Stimulated activated CD4-positive, alpha-beta T cell treated with anti-CD3 and anti-CD28 coated beads, Interleukin-15, amount 100 ng/mL, for 24 hours (primary cell): ENCODE measurements at regions not wholly inside any gene's neighbourhood (a gene's known extent, or its start where the extent isn't known, plus 50 kb on each side); places are given as distances from the start of the nearest gene placed in this dataset.

Source experiments
- DNase-seq: peaks from one replicate; pipeline ENCODE4 v3.0.0-alpha.2; 2020

- no peak for DNase-seq
These were observed 53.8 kb downstream of the ADM start for GRCh38 chr11:10358696-10359095.

- DNase-seq: no peak
These were observed 54.3 kb downstream of the ADM start for GRCh38 chr11:10359171-10359570.

GRCh38 chr11:10360835-10361234 is 56.0 kb downstream of the ADM start:
- no peak for DNase-seq

- DNase-seq: no peak
These were observed 60.2 kb downstream of the ADM start for GRCh38 chr11:10365045-10365444.

- DNase-seq: peak; percentile 81
These were observed 61.9 kb downstream of the ADM start for GRCh38 chr11:10366568-10367331.

- DNase-seq: no peak
These were observed 67.2 kb downstream of the ADM start for GRCh38 chr11:10371926-10372641.

- DNase-seq: no peak
These were observed 68.5 kb downstream of the ADM start for GRCh38 chr11:10373340-10373739.

- DNase-seq: no peak
These were observed 69.1 kb downstream of the ADM start for GRCh38 chr11:10373929-10374328.

GRCh38 chr11:10374386-10374785 is 69.5 kb downstream of the ADM start:
- no peak for DNase-seq

- no peak for DNase-seq
These were observed 70.6 kb downstream of the ADM start for GRCh38 chr11:10375280-10375971.

GRCh38 chr11:10376061-10376460 is 71.2 kb downstream of the ADM start:
- no peak for DNase-seq

GRCh38 chr11:10377183-10377582 is 72.3 kb downstream of the ADM start:
- no peak for DNase-seq

- no peak for DNase-seq
These were observed 73.5 kb downstream of the ADM start for GRCh38 chr11:10378362-10378761.

- DNase-seq: no peak
These were observed 74.1 kb downstream of the ADM start for GRCh38 chr11:10379022-10379421.

GRCh38 chr11:10379426-10379825 is 74.6 kb downstream of the ADM start:
- no peak for DNase-seq

GRCh38 chr11:10379871-10380568 is 75.0 kb upstream of the AMPD3 start:
- no peak for DNase-seq

GRCh38 chr11:10380921-10381320 is 74.1 kb upstream of the AMPD3 start:
- no peak for DNase-seq

GRCh38 chr11:10381736-10382135 is 73.3 kb upstream of the AMPD3 start:
- DNase-seq: no peak

GRCh38 chr11:10382518-10382917 is 72.5 kb upstream of the AMPD3 start:
- DNase-seq: no peak

GRCh38 chr11:10385696-10386095 is 69.4 kb upstream of the AMPD3 start:
- DNase-seq: no peak

GRCh38 chr11:10386361-10386760 is 68.7 kb upstream of the AMPD3 start:
- DNase-seq: no peak

- no peak for DNase-seq
These were observed 68.2 kb upstream of the AMPD3 start for GRCh38 chr11:10386861-10387205.
